ENCODE measurements at regions not wholly inside any gene's neighbourhood (a gene's known extent, or its start where the extent isn't known, plus 50 kb on each side); places are given as distances from the start of the nearest gene placed in this dataset.

DNA sequence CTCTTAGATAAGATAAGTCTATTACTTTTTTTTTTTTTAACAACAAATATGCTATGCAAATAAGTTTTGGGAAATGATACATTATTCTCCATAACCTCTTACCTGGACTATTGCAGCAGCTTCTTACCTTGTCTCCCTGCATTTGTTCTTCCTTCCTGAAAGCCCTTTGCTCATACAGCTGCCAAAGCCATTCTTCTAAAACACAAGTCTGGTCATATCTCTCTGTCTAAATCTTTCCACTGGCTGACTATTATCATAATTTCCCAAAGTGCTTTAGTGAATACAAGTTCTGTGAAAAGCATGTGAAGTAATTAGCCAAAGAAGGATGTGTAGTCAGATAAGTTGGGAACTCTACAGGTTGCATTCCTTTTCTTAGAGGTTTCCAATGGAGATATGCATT is 115.4 kb upstream of the CNTLN start:
- Mint-ChIP-seq H3K4me1 (ENCODE audit: low read depth, unreplicated experiment) (peaks cover 24% of the 10 kb centered on the region), H3K4me3 (ENCODE audit: low read depth, unreplicated experiment) (no peak overlapping the region), H3K27ac (ENCODE audit: unreplicated experiment) (no peak overlapping the region), H3K27me3 (ENCODE audit: unreplicated experiment) (no peaks in the 10 kb centered on the region), H3K9me3 (ENCODE audit: low read depth, unreplicated experiment) (no peaks in the 10 kb centered on the region), H3K36me3 (ENCODE audit: insufficient read depth, unreplicated experiment) (no peaks in the 10 kb centered on the region)
- no peak for DNase-seq
- BruUV-seq (replicated peaks), result no TSS peak
- TF ChIP-seq, protein P1, sequence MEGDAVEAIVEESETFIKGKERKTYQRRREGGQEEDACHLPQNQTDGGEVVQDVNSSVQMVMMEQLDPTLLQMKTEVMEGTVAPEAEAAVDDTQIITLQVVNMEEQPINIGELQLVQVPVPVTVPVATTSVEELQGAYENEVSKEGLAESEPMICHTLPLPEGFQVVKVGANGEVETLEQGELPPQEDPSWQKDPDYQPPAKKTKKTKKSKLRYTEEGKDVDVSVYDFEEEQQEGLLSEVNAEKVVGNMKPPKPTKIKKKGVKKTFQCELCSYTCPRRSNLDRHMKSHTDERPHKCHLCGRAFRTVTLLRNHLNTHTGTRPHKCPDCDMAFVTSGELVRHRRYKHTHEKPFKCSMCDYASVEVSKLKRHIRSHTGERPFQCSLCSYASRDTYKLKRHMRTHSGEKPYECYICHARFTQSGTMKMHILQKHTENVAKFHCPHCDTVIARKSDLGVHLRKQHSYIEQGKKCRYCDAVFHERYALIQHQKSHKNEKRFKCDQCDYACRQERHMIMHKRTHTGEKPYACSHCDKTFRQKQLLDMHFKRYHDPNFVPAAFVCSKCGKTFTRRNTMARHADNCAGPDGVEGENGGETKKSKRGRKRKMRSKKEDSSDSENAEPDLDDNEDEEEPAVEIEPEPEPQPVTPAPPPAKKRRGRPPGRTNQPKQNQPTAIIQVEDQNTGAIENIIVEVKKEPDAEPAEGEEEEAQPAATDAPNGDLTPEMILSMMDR (IDR thresholded peaks at IDR 0.05; ENCODE audit: unreplicated experiment), result no peak
- intact Hi-C loops (cut with micrococcal nuclease; ENCODE audit: unreplicated experiment), result no loop called here
- CTCF ChIA-PET, result no interaction called here

DNA sequence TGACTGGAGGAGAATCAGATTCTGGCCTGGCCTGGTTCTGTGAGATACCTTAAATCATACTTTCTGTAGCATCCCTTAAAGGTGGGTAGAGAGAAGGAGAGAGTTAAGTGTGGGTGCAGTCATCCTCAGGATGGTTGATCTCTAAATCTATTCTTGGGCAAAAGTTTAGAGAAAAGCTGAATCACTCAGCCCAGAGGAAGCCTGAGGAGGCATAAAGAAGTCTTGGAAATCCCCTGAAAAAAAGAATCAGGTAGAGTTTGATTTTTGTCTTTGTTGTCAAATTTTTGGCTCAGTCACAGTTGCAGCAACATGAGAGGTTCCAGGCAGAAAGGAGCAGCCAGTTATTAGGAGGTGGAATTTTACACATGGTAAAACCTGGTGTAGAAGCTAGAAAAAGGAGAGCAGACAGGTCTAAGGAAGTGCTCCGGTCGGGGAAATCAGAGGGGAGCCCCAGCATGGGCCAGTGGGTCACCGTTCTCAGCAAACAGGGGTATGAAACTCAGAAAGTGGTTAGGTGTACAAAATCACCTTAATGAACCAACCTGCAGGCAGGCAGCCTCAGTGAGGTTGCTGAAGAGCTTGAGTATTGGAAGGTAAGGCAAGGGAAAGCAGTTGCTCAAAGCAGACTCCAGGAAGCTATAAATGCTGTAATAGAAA is 116.2 kb upstream of the CNTLN start:
- Mint-ChIP-seq H3K4me3 (ENCODE audit: low read depth, unreplicated experiment) (no peak overlapping the region), H3K36me3 (ENCODE audit: insufficient read depth, unreplicated experiment) (no peaks in the 10 kb centered on the region), H3K27ac (ENCODE audit: unreplicated experiment) (no peak overlapping the region), H3K4me1 (ENCODE audit: low read depth, unreplicated experiment) (peaks cover 24% of the 10 kb centered on the region), H3K9me3 (ENCODE audit: low read depth, unreplicated experiment) (no peaks in the 10 kb centered on the region), H3K27me3 (ENCODE audit: unreplicated experiment) (no peaks in the 10 kb centered on the region)
- CTCF ChIA-PET, result no interaction called here
- DNase-seq, result no peak
- intact Hi-C loops (cut with micrococcal nuclease; ENCODE audit: unreplicated experiment), result no loop called here
- TF ChIP-seq, protein P1 (IDR thresholded peaks at IDR 0.05; ENCODE audit: unreplicated experiment), result no peak
- BruUV-seq (replicated peaks), result no TSS peak

DNA sequence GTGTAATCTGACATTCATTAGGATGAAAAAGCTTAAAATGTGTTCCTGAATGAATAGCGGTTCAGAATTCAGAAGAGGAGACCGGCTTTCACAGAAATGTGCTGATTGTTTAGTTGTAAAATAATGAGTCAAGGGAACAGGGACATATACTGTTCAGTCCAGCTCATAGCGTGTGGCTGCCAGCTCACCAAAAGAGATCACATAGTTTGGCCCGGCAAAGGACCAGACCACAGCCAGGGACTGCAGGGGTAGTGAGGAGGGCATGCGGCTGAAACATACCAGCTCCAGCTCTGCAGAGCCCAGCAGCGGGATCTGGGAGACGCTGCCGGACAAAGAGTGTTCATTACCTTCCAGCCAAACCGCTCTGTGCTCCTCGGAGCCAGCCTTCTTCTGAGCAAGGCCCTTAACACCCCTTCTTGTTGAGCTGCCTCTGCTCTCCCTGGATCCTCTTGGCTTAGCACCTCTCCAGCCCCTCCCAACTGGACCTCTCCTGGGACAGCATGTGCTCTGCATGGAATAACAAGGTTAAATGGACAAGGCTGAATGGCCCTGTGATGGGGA is 116.8 kb upstream of the CNTLN start:
- Mint-ChIP-seq H3K27me3 (ENCODE audit: unreplicated experiment) (no peaks in the 10 kb centered on the region), H3K27ac (ENCODE audit: unreplicated experiment) (no peak overlapping the region), H3K9me3 (ENCODE audit: low read depth, unreplicated experiment) (no peaks in the 10 kb centered on the region), H3K36me3 (ENCODE audit: insufficient read depth, unreplicated experiment) (no peaks in the 10 kb centered on the region), H3K4me1 (ENCODE audit: low read depth, unreplicated experiment) (peaks cover 24% of the 10 kb centered on the region), H3K4me3 (ENCODE audit: low read depth, unreplicated experiment) (no peak overlapping the region)
- CTCF ChIA-PET, result no interaction called here
- DNase-seq, result no peak
- BruUV-seq (replicated peaks), result no TSS peak
- intact Hi-C loops (cut with micrococcal nuclease; ENCODE audit: unreplicated experiment), result no loop called here
- TF ChIP-seq, protein P1 (IDR thresholded peaks at IDR 0.05; ENCODE audit: unreplicated experiment), result no peak

DNA sequence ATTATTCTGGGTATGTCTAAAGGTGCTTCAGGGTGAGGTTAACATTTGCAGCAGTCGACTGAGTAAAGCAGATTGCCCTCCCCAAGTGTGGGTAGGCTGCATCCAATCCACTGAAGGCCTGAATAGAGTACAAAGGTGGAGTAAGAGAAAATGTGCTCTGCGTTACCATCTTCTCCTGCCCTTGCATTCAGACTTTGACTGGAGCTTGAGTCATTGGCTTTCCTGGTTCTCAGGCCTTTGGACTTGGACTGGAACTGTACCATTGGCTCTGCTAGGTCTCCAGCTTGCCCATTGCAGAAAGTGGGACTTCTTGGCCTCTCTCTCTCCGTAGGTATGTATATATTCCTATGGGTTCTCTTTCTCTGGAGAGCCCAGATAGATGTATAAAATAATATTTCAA is 120.9 kb upstream of the CNTLN start:
- no peaks in the 10 kb centered on the region for H3K36me3 Mint-ChIP-seq (ENCODE audit: insufficient read depth, unreplicated experiment)
- no TSS peak for BruUV-seq (replicated peaks)
- DNase-seq, result no peak
- no peaks in the 10 kb centered on the region for H3K27me3 Mint-ChIP-seq (ENCODE audit: unreplicated experiment)
- H3K9me3 Mint-ChIP-seq (ENCODE audit: low read depth, unreplicated experiment), result no peaks in the 10 kb centered on the region
- no peak overlapping the region for H3K4me3 Mint-ChIP-seq (ENCODE audit: low read depth, unreplicated experiment)
- TF ChIP-seq, protein P1 (IDR thresholded peaks at IDR 0.05; ENCODE audit: unreplicated experiment), result no peak
- intact Hi-C loops (cut with micrococcal nuclease; ENCODE audit: unreplicated experiment), result no loop called here
- H3K4me1 Mint-ChIP-seq (ENCODE audit: low read depth, unreplicated experiment), result peaks cover 6% of the 10 kb centered on the region
- H3K27ac Mint-ChIP-seq (ENCODE audit: unreplicated experiment), result no peak overlapping the region
- CTCF ChIA-PET, result no interaction called here

All from Calu3 (cell line).